Stimulated activated naive CD8-positive, alpha-beta T cell treated with anti-CD3 and anti-CD28 coated beads, Interleukin-15, amount 100 ng/mL, for 72 hours (primary cell): ENCODE measurements at regions not wholly inside any gene's neighbourhood (a gene's known extent, or its start where the extent isn't known, plus 50 kb on each side); places are given as distances from the start of the nearest gene placed in this dataset.
"Not testable (repeated sequence)": the region's sequence is repeated elsewhere in the genome, so short reads cannot be mapped to it uniquely, and the experiment has no call there.

Source experiments
- ATAC-seq: fragments of 150-1000 bp; cut with Tn5 transposase; 2 replicates; pipeline ENCODE4 v1.10.0; 2021; ENCODE audit warnings: mild to moderate bottlenecking, moderate library complexity
- DNase-seq, 2 donors: peaks; one replicate each; pipeline ENCODE4 v3.0.0; 2021 to 2022
- H3K27ac Mint-ChIP-seq, 2 donors: one replicate each; pipeline ENCODE4 v1.8.0; 2022; ENCODE audit warnings: mild to moderate bottlenecking in 2 of 2, mixed read lengths in 2 of 2, moderate library complexity in 2 of 2
- H3K27me3 Mint-ChIP-seq: one replicate; pipeline ENCODE4 v1.8.0; 2022; ENCODE audit warnings: mixed read lengths
- H3K4me1 Mint-ChIP-seq: one replicate; pipeline ENCODE4 v1.8.0; 2022; ENCODE audit warnings: mild to moderate bottlenecking, mixed read lengths
- H3K4me3 Mint-ChIP-seq, 2 donors: one replicate each; pipeline ENCODE4 v1.8.0; 2022; ENCODE audit warnings: mild to moderate bottlenecking in 2 of 2, mixed read lengths in 2 of 2, moderate library complexity in 1 of 2
- H3K9me3 Mint-ChIP-seq, 2 donors: one replicate each; pipeline ENCODE4 v1.8.0; 2022; ENCODE audit warnings: mixed read lengths in 2 of 2

- no peak for DNase-seq
- Mint-ChIP-seq H3K4me1 (no peaks in the 10 kb centered on the region), H3K27ac (no peak overlapping the region), H3K9me3 (no peaks in the 10 kb centered on the region), H3K4me3 (no peak overlapping the region), H3K27me3 (peaks cover 10% of the 10 kb centered on the region)
- ATAC-seq: no peak
Observed at GRCh38 chrX:110938977-110939732, 143.5 kb upstream of the CHRDL1 start.

- no peak overlapping the region for H3K27ac Mint-ChIP-seq
Observed at GRCh38 chrX:110924871-110925270, 129.3 kb upstream of the CHRDL1 start.

GRCh38 chrX:110920991-110921390 lies 125.4 kb upstream of the CHRDL1 start:
- no peak overlapping the region for H3K27ac Mint-ChIP-seq
- H3K27me3 Mint-ChIP-seq: no peaks in the 10 kb centered on the region
- ATAC-seq: no peak
- H3K9me3 Mint-ChIP-seq: no peaks in the 10 kb centered on the region
- H3K4me1 Mint-ChIP-seq: no peaks in the 10 kb centered on the region
- DNase-seq: no peak
- H3K4me3 Mint-ChIP-seq: no peak overlapping the region

More at GRCh38 chrX:110924871-110925270, 129.3 kb upstream of the CHRDL1 start:
- DNase-seq: no peak
- Mint-ChIP-seq H3K27me3 (no peaks in the 10 kb centered on the region), H3K4me1 (no peaks in the 10 kb centered on the region), H3K4me3 (no peak overlapping the region), H3K9me3 (no peaks in the 10 kb centered on the region)
- no peak for ATAC-seq

- H3K4me1 Mint-ChIP-seq: no peaks in the 10 kb centered on the region
- ATAC-seq (no peak), DNase-seq (no peak)
- no peak overlapping the region for H3K4me3 Mint-ChIP-seq
- no peaks in the 10 kb centered on the region for H3K9me3 Mint-ChIP-seq
- H3K27me3 Mint-ChIP-seq: no peaks in the 10 kb centered on the region
- H3K27ac Mint-ChIP-seq: no peak overlapping the region
Observed at GRCh38 chrX:110915570-110915969, 120.0 kb upstream of the CHRDL1 start.

- ATAC-seq (no peak), DNase-seq (no peak)
- Mint-ChIP-seq H3K27ac (no peak overlapping the region), H3K4me3 (no peak overlapping the region), H3K27me3 (no peaks in the 10 kb centered on the region), H3K9me3 (no peaks in the 10 kb centered on the region), H3K4me1 (no peaks in the 10 kb centered on the region)
Observed at GRCh38 chrX:110915111-110915510, 119.5 kb upstream of the CHRDL1 start.

GRCh38 chrX:110914281-110914680 lies 118.7 kb upstream of the CHRDL1 start:
- no peaks in the 10 kb centered on the region for H3K27me3 Mint-ChIP-seq
- no peaks in the 10 kb centered on the region for H3K4me1 Mint-ChIP-seq
- no peaks in the 10 kb centered on the region for H3K9me3 Mint-ChIP-seq
- DNase-seq: no peak
- no peak for ATAC-seq
- H3K27ac Mint-ChIP-seq: no peak overlapping the region
- H3K4me3 Mint-ChIP-seq: no peak overlapping the region

- not testable (repeated sequence) for H3K9me3 Mint-ChIP-seq, ATAC-seq, H3K4me1 Mint-ChIP-seq, H3K27ac Mint-ChIP-seq, DNase-seq, H3K27me3 Mint-ChIP-seq, H3K4me3 Mint-ChIP-seq
Observed at GRCh38 chrX:110904747-110905146, 109.1 kb upstream of the CHRDL1 start.

- no peak for ATAC-seq
- Mint-ChIP-seq H3K4me1 (no peaks in the 10 kb centered on the region), H3K27me3 (no peaks in the 10 kb centered on the region), H3K9me3 (peaks cover 0 to 13% of the 10 kb centered on the region in 2 donors), H3K4me3 (no peak overlapping the region), H3K27ac (no peak overlapping the region)
- DNase-seq: no peak
Observed at GRCh38 chrX:110881971-110882370, 86.4 kb upstream of the CHRDL1 start.

- H3K4me3 Mint-ChIP-seq: no peak overlapping the region
- H3K4me1 Mint-ChIP-seq: no peaks in the 10 kb centered on the region
- H3K27ac Mint-ChIP-seq: no peak overlapping the region
- no peak for ATAC-seq
- H3K9me3 Mint-ChIP-seq: peaks cover 0 to 13% of the 10 kb centered on the region in 2 donors
- no peaks in the 10 kb centered on the region for H3K27me3 Mint-ChIP-seq
- no peak for DNase-seq
Observed at GRCh38 chrX:110877326-110877725, 81.7 kb upstream of the CHRDL1 start.

GRCh38 chrX:110871839-110872238 lies 76.2 kb upstream of the CHRDL1 start:
- DNase-seq: no peak
- Mint-ChIP-seq H3K4me3 (no peak overlapping the region), H3K4me1 (no peaks in the 10 kb centered on the region), H3K27ac (no peak overlapping the region), H3K9me3 (no peaks in the 10 kb centered on the region), H3K27me3 (no peaks in the 10 kb centered on the region)
- ATAC-seq: no peak

- DNase-seq: no peak
- Mint-ChIP-seq H3K9me3 (no peaks in the 10 kb centered on the region), H3K27ac (no peak overlapping the region), H3K4me1 (no peaks in the 10 kb centered on the region), H3K4me3 (no peak overlapping the region), H3K27me3 (no peaks in the 10 kb centered on the region)
- no peak for ATAC-seq
Observed at GRCh38 chrX:110866421-110866820, 70.8 kb upstream of the CHRDL1 start.

- H3K27me3 Mint-ChIP-seq: no peaks in the 10 kb centered on the region
- no peak for DNase-seq
- no peak overlapping the region for H3K4me3 Mint-ChIP-seq
- no peaks in the 10 kb centered on the region for H3K4me1 Mint-ChIP-seq
- ATAC-seq: no peak
- no peak overlapping the region for H3K27ac Mint-ChIP-seq
- no peaks in the 10 kb centered on the region for H3K9me3 Mint-ChIP-seq
Observed at GRCh38 chrX:110863883-110864282, 68.3 kb upstream of the CHRDL1 start.

- no peaks in the 10 kb centered on the region for H3K9me3 Mint-ChIP-seq
- no peak overlapping the region for H3K27ac Mint-ChIP-seq
- H3K4me3 Mint-ChIP-seq: no peak overlapping the region
- peaks cover 6% of the 10 kb centered on the region for H3K27me3 Mint-ChIP-seq
- no peak for DNase-seq
- no peaks in the 10 kb centered on the region for H3K4me1 Mint-ChIP-seq
- ATAC-seq: no peak
Observed at GRCh38 chrX:110858565-110858964, 62.9 kb upstream of the CHRDL1 start.

- Mint-ChIP-seq H3K27me3 (peaks cover 8% of the 10 kb centered on the region), H3K9me3 (no peaks in the 10 kb centered on the region), H3K27ac (no peak overlapping the region), H3K4me3 (no peak overlapping the region), H3K4me1 (no peaks in the 10 kb centered on the region)
- ATAC-seq (no peak), DNase-seq (no peak)
Observed at GRCh38 chrX:110853610-110854009, 58.0 kb upstream of the CHRDL1 start.

- no peak for ATAC-seq
- H3K27ac Mint-ChIP-seq: no peak overlapping the region
- no peaks in the 10 kb centered on the region for H3K9me3 Mint-ChIP-seq
- peak in 1 of 2 donors; percentile 2 for DNase-seq
- peaks cover 8% of the 10 kb centered on the region for H3K27me3 Mint-ChIP-seq
- no peaks in the 10 kb centered on the region for H3K4me1 Mint-ChIP-seq
- H3K4me3 Mint-ChIP-seq: no peak overlapping the region
Observed at GRCh38 chrX:110852180-110852579, 56.6 kb upstream of the CHRDL1 start.

GRCh38 chrX:110851780-110852179 lies 56.2 kb upstream of the CHRDL1 start:
- Mint-ChIP-seq H3K4me3 (no peak overlapping the region), H3K27ac (no peak overlapping the region), H3K4me1 (no peaks in the 10 kb centered on the region), H3K27me3 (peaks cover 8% of the 10 kb centered on the region), H3K9me3 (no peaks in the 10 kb centered on the region)
- DNase-seq: no peak
- ATAC-seq: no peak

GRCh38 chrX:110847334-110847733 lies 51.7 kb upstream of the CHRDL1 start:
- Mint-ChIP-seq H3K27me3 (no peaks in the 10 kb centered on the region), H3K9me3 (no peaks in the 10 kb centered on the region), H3K4me1 (no peaks in the 10 kb centered on the region), H3K27ac (no peak overlapping the region), H3K4me3 (no peak overlapping the region)
- ATAC-seq (peak; percentile 69), DNase-seq (peak in 1 of 2 donors; percentile 10)
